A673 (cell line): ENCODE measurements at regions not wholly inside any gene's neighbourhood (a gene's known extent, or its start where the extent isn't known, plus 50 kb on each side); places are given as distances from the start of the nearest gene placed in this dataset.
"Not testable (repeated sequence)": the region's sequence is repeated elsewhere in the genome, so short reads cannot be mapped to it uniquely, and the experiment has no call there.

Source experiments
- EZH2 ChIP-seq: fragments of 200-600 bp; sonication (generic); IDR thresholded peaks from 2 replicates; pipeline ENCODE4 v1.6.1; 2017; ENCODE audit warnings: borderline replicate concordance, low read depth, mild to moderate bottlenecking, mixed read lengths, antibody characterized with exemption, low read length; ENCODE audit not compliant: poor library complexity, severe bottlenecking
- TF ChIP-seq, protein P1 (sequence below): fragments of 300-800, 200-600 bp; sonication (generic); conservative IDR thresholded peaks from 2 replicates; pipeline ENCODE4 v1.5.1; 2017; ENCODE audit warnings: low read depth, mild to moderate bottlenecking, antibody characterized with exemption, low read length, moderate library complexity, mixed read lengths

DNA sequence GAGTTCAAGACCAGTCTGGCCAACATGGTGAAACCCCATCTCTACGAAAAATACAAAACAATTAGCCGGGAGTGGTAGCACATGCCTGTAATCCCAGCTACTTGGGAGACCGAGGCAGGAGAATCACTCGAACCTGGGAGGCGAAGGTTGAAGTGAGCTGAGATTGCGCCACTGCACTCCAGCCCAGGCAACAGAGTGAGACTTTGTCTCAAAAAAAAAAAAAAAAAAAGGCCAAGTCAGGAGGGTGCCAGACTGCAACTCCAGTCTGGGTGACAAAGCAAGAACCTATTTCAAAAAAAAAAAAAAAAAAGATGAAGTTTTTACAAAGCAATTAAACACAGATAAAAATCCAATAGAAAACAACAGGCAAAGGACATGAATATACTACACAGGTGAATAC, 59.1 kb upstream of the NOTCH2NLA start:
- TF ChIP-seq, protein P1, sequence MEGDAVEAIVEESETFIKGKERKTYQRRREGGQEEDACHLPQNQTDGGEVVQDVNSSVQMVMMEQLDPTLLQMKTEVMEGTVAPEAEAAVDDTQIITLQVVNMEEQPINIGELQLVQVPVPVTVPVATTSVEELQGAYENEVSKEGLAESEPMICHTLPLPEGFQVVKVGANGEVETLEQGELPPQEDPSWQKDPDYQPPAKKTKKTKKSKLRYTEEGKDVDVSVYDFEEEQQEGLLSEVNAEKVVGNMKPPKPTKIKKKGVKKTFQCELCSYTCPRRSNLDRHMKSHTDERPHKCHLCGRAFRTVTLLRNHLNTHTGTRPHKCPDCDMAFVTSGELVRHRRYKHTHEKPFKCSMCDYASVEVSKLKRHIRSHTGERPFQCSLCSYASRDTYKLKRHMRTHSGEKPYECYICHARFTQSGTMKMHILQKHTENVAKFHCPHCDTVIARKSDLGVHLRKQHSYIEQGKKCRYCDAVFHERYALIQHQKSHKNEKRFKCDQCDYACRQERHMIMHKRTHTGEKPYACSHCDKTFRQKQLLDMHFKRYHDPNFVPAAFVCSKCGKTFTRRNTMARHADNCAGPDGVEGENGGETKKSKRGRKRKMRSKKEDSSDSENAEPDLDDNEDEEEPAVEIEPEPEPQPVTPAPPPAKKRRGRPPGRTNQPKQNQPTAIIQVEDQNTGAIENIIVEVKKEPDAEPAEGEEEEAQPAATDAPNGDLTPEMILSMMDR: not testable (repeated sequence)
- TF ChIP-seq EZH2: not testable (repeated sequence)
